HEK293T (cell line): ENCODE measurements at regions not wholly inside any gene's neighbourhood (a gene's known extent, or its start where the extent isn't known, plus 50 kb on each side); places are given as distances from the start of the nearest gene placed in this dataset.

ENCODE experiments used
- ARNT ChIP-seq: fragments of 450-650 bp; IDR thresholded peaks from 2 replicates; pipeline ENCODE4 v1.6.1; 2017; ENCODE audit warnings: mild to moderate bottlenecking
- BHLHE40 ChIP-seq: fragments of 450-650 bp; IDR thresholded peaks from 2 replicates; pipeline ENCODE4 v1.6.1; 2016; ENCODE audit warnings: mild to moderate bottlenecking, moderate library complexity, borderline replicate concordance
- ELF4 ChIP-seq: fragments of 450-650 bp; IDR thresholded peaks from 2 replicates; pipeline ENCODE4 v1.6.1; 2017; ENCODE audit warnings: antibody characterized with exemption
- FOXK2 ChIP-seq: fragments of 450-650 bp; IDR thresholded peaks from 2 replicates; pipeline ENCODE4 v1.6.1; 2016; ENCODE audit warnings: mild to moderate bottlenecking
- FOXM1 ChIP-seq: fragments of 450-650 bp; IDR thresholded peaks from 2 replicates; pipeline ENCODE4 v1.6.1; 2017; ENCODE audit warnings: mild to moderate bottlenecking, borderline replicate concordance
- HDGF ChIP-seq: fragments of 450-650 bp; IDR thresholded peaks from 2 replicates; pipeline ENCODE4 v1.6.1; 2017; ENCODE audit warnings: antibody characterized with exemption, borderline replicate concordance
- L3MBTL2 ChIP-seq: fragments of 450-650 bp; conservative IDR thresholded peaks from 2 replicates; pipeline ENCODE4 v1.6.1; 2016; ENCODE audit warnings: mild to moderate bottlenecking
- PKNOX1 ChIP-seq: fragments of 450-650 bp; IDR thresholded peaks from 2 replicates; pipeline ENCODE4 v1.6.1; 2016
- SP1 ChIP-seq: fragments of 450-650 bp; IDR thresholded peaks from 2 replicates; pipeline ENCODE4 v1.6.1; 2017
- SUZ12 ChIP-seq: fragments of 450-650 bp; IDR thresholded peaks from 2 replicates; pipeline ENCODE4 v1.6.1; 2016; ENCODE audit warnings: mild to moderate bottlenecking

- TF ChIP-seq ARNT (no peak), SP1 (no peak), PKNOX1 (no peak), FOXM1 (no peak), FOXK2 (no peak), ELF4 (no peak), SUZ12 (no peak), HDGF (no peak), L3MBTL2 (no peak), BHLHE40 (no peak)
Observed at GRCh38 chrX:2620576-2620975, 70.5 kb upstream of the CD99 start.
